Suprapubic skin (tissue), 4 donors: ENCODE measurements at regions not wholly inside any gene's neighbourhood (a gene's known extent, or its start where the extent isn't known, plus 50 kb on each side); places are given as distances from the start of the nearest gene placed in this dataset.

Source experiments
- POLR2A ChIP-seq, 2 donors: fragments of 450-650 bp; IDR thresholded peaks; one replicate each; pipeline ENCODE4 v1.6.1; 2017; ENCODE audit warnings: antibody characterized with exemption in 2 of 2, mild to moderate bottlenecking in 2 of 2, moderate library complexity in 2 of 2
- POLR2AphosphoS5 ChIP-seq, 3 donors: sonication (generic); formaldehyde crosslinking; IDR thresholded peaks; one replicate each; pipeline ENCODE4 v1.6.1; 2017; ENCODE audit warnings: antibody characterized with exemption in 3 of 3
- TF ChIP-seq, protein P1 (sequence below), 2 donors: fragments of 200-600 bp in 1 of 2; fragments of 450-650 bp in 1 of 2; sonication (generic) in 1 of 2; IDR thresholded peaks; one replicate each; pipeline ENCODE4 v1.5.1; 2016 to 2019; ENCODE audit warnings: antibody characterized with exemption in 2 of 2, mild to moderate bottlenecking in 1 of 2, moderate library complexity in 1 of 2

DNA sequence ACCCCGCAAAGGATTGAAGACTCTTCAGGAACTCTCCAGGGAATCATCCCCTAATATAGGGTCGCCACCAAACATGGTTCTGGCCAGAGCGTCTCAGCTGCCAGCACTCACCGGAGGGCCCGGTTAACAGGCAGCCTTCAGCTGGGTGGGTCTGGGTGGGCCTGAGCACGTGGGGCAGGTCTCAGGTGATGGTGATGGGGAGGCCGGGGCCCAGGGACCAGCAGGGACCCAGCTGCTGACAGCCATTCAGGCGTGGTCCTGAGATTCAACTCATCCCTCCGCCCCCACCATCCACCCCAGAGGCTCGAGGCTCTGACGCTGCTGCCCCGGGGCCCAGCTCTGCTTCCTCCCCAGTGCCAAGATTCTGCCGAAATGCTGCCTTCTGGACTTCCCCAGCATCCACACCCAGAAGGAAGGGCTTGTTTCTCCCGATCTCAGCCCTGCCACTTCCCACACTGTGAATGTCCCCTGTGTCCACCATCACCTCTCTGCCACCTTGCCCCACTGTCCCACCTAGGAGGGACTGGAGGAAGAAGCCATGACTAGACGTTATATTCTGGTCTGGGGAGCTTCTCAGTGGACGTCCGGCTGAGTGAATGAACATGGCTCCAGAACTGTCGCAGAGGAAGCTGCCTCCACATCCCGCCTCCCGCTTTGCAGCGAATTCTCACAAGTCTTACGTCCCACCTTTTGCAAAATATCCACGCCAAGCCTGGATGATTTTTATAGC is 294.2 kb upstream of the SALL3 start:
- no peak for TF ChIP-seq POLR2AphosphoS5 (IDR thresholded peaks at IDR 0.05)
- TF ChIP-seq, protein P1, sequence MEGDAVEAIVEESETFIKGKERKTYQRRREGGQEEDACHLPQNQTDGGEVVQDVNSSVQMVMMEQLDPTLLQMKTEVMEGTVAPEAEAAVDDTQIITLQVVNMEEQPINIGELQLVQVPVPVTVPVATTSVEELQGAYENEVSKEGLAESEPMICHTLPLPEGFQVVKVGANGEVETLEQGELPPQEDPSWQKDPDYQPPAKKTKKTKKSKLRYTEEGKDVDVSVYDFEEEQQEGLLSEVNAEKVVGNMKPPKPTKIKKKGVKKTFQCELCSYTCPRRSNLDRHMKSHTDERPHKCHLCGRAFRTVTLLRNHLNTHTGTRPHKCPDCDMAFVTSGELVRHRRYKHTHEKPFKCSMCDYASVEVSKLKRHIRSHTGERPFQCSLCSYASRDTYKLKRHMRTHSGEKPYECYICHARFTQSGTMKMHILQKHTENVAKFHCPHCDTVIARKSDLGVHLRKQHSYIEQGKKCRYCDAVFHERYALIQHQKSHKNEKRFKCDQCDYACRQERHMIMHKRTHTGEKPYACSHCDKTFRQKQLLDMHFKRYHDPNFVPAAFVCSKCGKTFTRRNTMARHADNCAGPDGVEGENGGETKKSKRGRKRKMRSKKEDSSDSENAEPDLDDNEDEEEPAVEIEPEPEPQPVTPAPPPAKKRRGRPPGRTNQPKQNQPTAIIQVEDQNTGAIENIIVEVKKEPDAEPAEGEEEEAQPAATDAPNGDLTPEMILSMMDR (IDR thresholded peaks at IDR 0.05), result no peak
- TF ChIP-seq POLR2A (IDR thresholded peaks at IDR 0.05), result no peak
